HCT116 (cell line): ENCODE measurements at regions not wholly inside any gene's neighbourhood (a gene's known extent, or its start where the extent isn't known, plus 50 kb on each side); places are given as distances from the start of the nearest gene placed in this dataset.

Experiments
- ATAC-seq: fragments of 200-7000 bp; cut with Tn5 transposase; 2 replicates; pipeline ENCODE4 v1.9.1; 2020; ENCODE audit warnings: mild to moderate bottlenecking, moderate library complexity
- BruUV-seq: library from RNA; stranded (reverse); fragments of 400-500 nt; replicated peaks from 2 replicates; lab custom pipeline; 2021; lab: Mats Ljungman, UMichigan
- CTCF ChIA-PET: fragments of 300-600 bp; sonication (Branson Sonifier 250); formaldehyde crosslinking; loops from one replicate; lab custom pipeline; 2021; ENCODE audit warnings: antibody characterized with exemption; lab: Charles Lee
- POLR2A ChIA-PET: fragments of 300-600, 350-600 bp; sonication (Branson Sonifier 250); formaldehyde crosslinking; loops from one replicate; lab custom pipeline; 2021; ENCODE audit warnings: antibody characterized with exemption; lab: Charles Lee
- RAD21 ChIA-PET, 2 experiments: fragments of 300-600 bp; sonication (Branson Sonifier 250); formaldehyde crosslinking; loops; one replicate each; lab custom pipeline; 2023; ENCODE audit warnings: low total read pairs in 2 of 2; ENCODE audit not compliant: uncharacterized antibody in 2 of 2, unreplicated experiment in 2 of 2, low non-redundant PET in 1 of 2; lab: Charles Lee
- DNase-seq: peaks from one replicate; pipeline ENCODE4 v3.0.0-alpha.2; 2010; ENCODE audit warnings: low read depth, low spot score
- H2AFZ ChIP-seq: fragments of 200-600 bp; shearing (Covaris generic), sonication (generic); 2 replicates; pipeline ENCODE4 v1.6.1; 2017; ENCODE audit warnings: low read depth, mixed run types, mixed read lengths, antibody characterized with exemption, low read length; ENCODE audit not compliant: poor library complexity, severe bottlenecking
- H3K27ac ChIP-seq: 2 replicates; pipeline ENCODE4 v1.5.1; 2012; ENCODE audit warnings: low read depth, low read length
- H3K27me3 ChIP-seq: fragments of 200-600 bp; sonication (generic); 2 replicates; pipeline ENCODE4 v1.6.1; 2016; ENCODE audit warnings: mixed run types, low read length, mixed read lengths; ENCODE audit not compliant: insufficient read depth
- H3K36me3 ChIP-seq, 2 experiments: fragments of 200-500 bp in 1 of 2; fragments of 200-600 bp in 1 of 2; sonication (Bioruptor generic) in 1 of 2; sonication (generic) in 1 of 2; 2 replicates each; pipeline versions ENCODE4 v1.5.1 to v1.6.1; 2014 to 2016; ENCODE audit warnings: low read length in 2 of 2, inconsistent platforms in 1 of 2, mixed read lengths in 1 of 2, mixed run types in 1 of 2; ENCODE audit not compliant: insufficient read depth in 2 of 2, control insufficient read depth in 1 of 2
- H3K4me1 ChIP-seq, 2 experiments: fragments of 200-600 bp in 1 of 2; sonication (generic) in 1 of 2; 2 replicates each; pipeline versions ENCODE4 v1.5.1 to v1.6.1; 2012 to 2017; ENCODE audit warnings: low read length in 2 of 2, inconsistent platforms in 1 of 2, mild to moderate bottlenecking in 1 of 2, mixed read lengths in 1 of 2, mixed run types in 1 of 2, moderate library complexity in 1 of 2; ENCODE audit not compliant: insufficient read depth in 2 of 2, control insufficient read depth in 1 of 2
- H3K4me2 ChIP-seq: fragments of 200-600 bp; sonication (generic); 2 replicates; pipeline ENCODE4 v1.6.1; 2017; ENCODE audit warnings: mixed run types, low read length, mixed read lengths
- H3K4me3 ChIP-seq, 2 experiments: fragments of 200-600 bp in 1 of 2; sonication (generic) in 1 of 2; replicated peaks in 1 of 2; 2 replicates each; pipeline ENCODE4 v1.5.1; 2011 to 2016; ENCODE audit warnings: low read length in 2 of 2, control low read depth in 1 of 2, low read depth in 1 of 2, mild to moderate bottlenecking in 1 of 2, mixed read lengths in 1 of 2, mixed run types in 1 of 2
- H3K79me2 ChIP-seq: fragments of 200-600 bp; sonication (generic); 2 replicates; pipeline ENCODE4 v1.6.1; 2017; ENCODE audit warnings: mild to moderate bottlenecking, mixed run types, low read length, moderate library complexity, mixed read lengths; ENCODE audit not compliant: insufficient read depth
- H3K9ac ChIP-seq: fragments of 200-600 bp; sonication (generic); 2 replicates; pipeline ENCODE4 v1.6.1; 2016; ENCODE audit warnings: low read length, mixed read lengths
- H3K9me2 ChIP-seq: fragments of 200-600 bp; sonication (generic), shearing (Covaris generic); 2 replicates; pipeline ENCODE4 v1.6.1; 2017; ENCODE audit warnings: mixed run types, mild to moderate bottlenecking, moderate library complexity; ENCODE audit not compliant: insufficient read depth
- H3K9me3 ChIP-seq, 2 experiments: fragments of 200-500 bp in 1 of 2; fragments of 200-600 bp in 1 of 2; sonication (Bioruptor generic) in 1 of 2; sonication (generic) in 1 of 2; 2 replicates each; pipeline ENCODE4 v1.6.1; 2014 to 2017; ENCODE audit warnings: low read length in 2 of 2, mixed read lengths in 2 of 2, inconsistent platforms in 1 of 2, low read depth in 1 of 2, mild to moderate bottlenecking in 1 of 2, mixed run types in 1 of 2, moderate library complexity in 1 of 2; ENCODE audit not compliant: control insufficient read depth in 1 of 2, insufficient read depth in 1 of 2
- H4K20me1 ChIP-seq: fragments of 200-600 bp; sonication (generic), shearing (Covaris generic); 2 replicates; pipeline ENCODE4 v1.6.1; 2017; ENCODE audit warnings: mixed run types, mild to moderate bottlenecking, moderate library complexity; ENCODE audit not compliant: insufficient read depth
- ELF1 ChIP-seq: IDR thresholded peaks from 2 replicates; pipeline ENCODE4 v1.6.1; 2012; ENCODE audit warnings: low read depth, borderline replicate concordance
- EZH2phosphoT487 ChIP-seq: fragments of 200-600 bp; IDR thresholded peaks from 2 replicates; pipeline ENCODE4 v1.6.1; 2018; ENCODE audit warnings: antibody characterized with exemption, borderline replicate concordance
- JUND ChIP-seq: IDR thresholded peaks from 2 replicates; pipeline ENCODE4 v1.6.1; 2012
- POLR2AphosphoS5 ChIP-seq: IDR thresholded peaks from 2 replicates; pipeline ENCODE4 v1.6.1; 2011; ENCODE audit warnings: mild to moderate bottlenecking, low read depth, low read length, moderate library complexity
- RAD21 ChIP-seq: IDR thresholded peaks from 2 replicates; pipeline ENCODE4 v1.6.1; 2012; ENCODE audit warnings: low read depth, mild to moderate bottlenecking
- SIN3A ChIP-seq: IDR thresholded peaks from 2 replicates; pipeline ENCODE4 v1.6.1; 2012; ENCODE audit warnings: low read depth
- SRF ChIP-seq: IDR thresholded peaks from 2 replicates; pipeline ENCODE4 v1.6.1; 2012; ENCODE audit warnings: low read depth
- ZNF274 ChIP-seq: fragments of 200-500 bp; sonication (Bioruptor generic); IDR thresholded peaks from 2 replicates; pipeline ENCODE4 v1.6.1; 2014; ENCODE audit warnings: mild to moderate bottlenecking, low read depth, low read length, inconsistent platforms
- intact Hi-C: fragments of 100-400 bp; cut with micrococcal nuclease; formaldehyde crosslinking; loops from 2 replicates; pipeline ENCODE4 v1.10.0; 2022
- TF ChIP-seq, protein P1 (sequence below): IDR thresholded peaks from 2 replicates; pipeline ENCODE4 v1.6.1; 2012; ENCODE audit warnings: low read depth

DNA sequence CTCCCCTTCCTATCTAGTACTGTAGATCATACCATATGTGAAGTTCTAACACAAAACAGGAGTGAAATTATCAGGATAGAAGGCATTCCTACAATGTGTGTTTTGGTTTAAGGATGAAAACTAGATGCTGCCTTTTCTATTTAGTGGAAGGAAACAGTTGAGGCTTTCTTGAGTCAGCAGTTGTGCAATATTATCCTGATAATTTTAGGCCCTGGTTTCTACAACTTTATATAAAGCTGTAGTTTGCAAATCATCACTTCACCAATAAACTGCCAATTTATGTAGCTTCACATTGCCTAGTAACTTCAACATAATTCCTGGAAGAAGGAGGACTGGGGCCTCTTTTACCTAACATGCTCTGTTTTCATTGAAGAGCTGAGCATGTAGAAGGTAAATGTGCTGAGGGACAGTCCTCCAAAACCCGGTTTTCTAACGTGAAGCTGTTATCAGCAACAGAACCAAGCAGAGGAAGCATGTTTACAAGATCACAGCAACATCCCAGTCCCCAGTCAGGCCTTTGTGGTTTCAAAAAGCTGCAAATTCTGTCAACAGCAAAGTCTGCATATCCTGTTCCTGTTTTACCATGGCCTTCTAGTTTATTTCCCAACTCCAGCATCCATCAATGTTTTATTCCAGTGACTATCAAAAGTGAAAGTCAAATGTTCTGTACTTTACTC, 513.4 kb upstream of the MEF2C start:
- RAD21 ChIA-PET, result no interaction called here
- TF ChIP-seq SRF (no peak), ELF1 (no peak)
- DNase-seq, result no peak
- Histone ChIP-seq H3K9me3 (no peaks in the 10 kb centered on the region), H3K9me2 (no peaks in the 10 kb centered on the region), H3K27ac (no peak overlapping the region), H3K4me2 (no peak overlapping the region), H3K4me1 (no peaks in the 10 kb centered on the region), H3K36me3 (no peaks in the 10 kb centered on the region), H3K4me3 (no peak overlapping the region), H3K27me3 (no peaks in the 10 kb centered on the region), H3K9ac (no peak overlapping the region), H2AFZ (no peak overlapping the region), H3K79me2 (no peaks in the 10 kb centered on the region), H4K20me1 (no peaks in the 10 kb centered on the region)
- no TSS peak for BruUV-seq
- ATAC-seq, result no peak
- intact Hi-C loops, result no loop called here
- POLR2A ChIA-PET, result no interaction called here
- CTCF ChIA-PET, result no interaction called here

DNA sequence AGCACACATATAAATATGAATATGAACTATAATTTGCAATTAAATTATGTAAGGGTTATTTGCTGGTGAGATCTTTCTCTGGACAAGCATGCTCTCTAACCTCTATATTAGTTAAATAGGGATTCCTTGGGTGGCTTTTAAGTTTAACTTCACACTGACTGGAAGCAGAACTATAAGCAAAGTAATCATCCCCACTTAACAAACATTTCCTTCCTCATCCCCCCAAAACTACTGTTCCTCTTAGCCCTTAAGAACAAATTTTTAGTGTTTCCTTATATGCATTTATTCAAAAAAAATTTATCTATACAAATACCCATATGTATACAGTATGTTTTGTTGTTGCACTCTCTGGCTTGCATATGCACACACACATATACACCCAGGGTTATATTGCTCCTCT, 512.1 kb upstream of the MEF2C start:
- no peaks in the 10 kb centered on the region for H4K20me1 ChIP-seq
- H3K36me3 ChIP-seq, result no peaks in the 10 kb centered on the region
- no peak overlapping the region for H3K4me3 ChIP-seq
- H3K9ac ChIP-seq, result no peak overlapping the region
- H3K27me3 ChIP-seq, result no peaks in the 10 kb centered on the region
- no peaks in the 10 kb centered on the region for H3K79me2 ChIP-seq
- no peaks in the 10 kb centered on the region for H3K4me1 ChIP-seq
- RAD21 ChIA-PET, result no interaction called here
- no peaks in the 10 kb centered on the region for H3K9me2 ChIP-seq
- no peak overlapping the region for H3K27ac ChIP-seq
- no TSS peak for BruUV-seq
- H2AFZ ChIP-seq, result no peak overlapping the region
- no peak overlapping the region for H3K4me2 ChIP-seq
- POLR2A ChIA-PET, result no interaction called here
- DNase-seq, result no peak
- no peaks in the 10 kb centered on the region for H3K9me3 ChIP-seq
- CTCF ChIA-PET, result no interaction called here
- TF ChIP-seq, protein P1, sequence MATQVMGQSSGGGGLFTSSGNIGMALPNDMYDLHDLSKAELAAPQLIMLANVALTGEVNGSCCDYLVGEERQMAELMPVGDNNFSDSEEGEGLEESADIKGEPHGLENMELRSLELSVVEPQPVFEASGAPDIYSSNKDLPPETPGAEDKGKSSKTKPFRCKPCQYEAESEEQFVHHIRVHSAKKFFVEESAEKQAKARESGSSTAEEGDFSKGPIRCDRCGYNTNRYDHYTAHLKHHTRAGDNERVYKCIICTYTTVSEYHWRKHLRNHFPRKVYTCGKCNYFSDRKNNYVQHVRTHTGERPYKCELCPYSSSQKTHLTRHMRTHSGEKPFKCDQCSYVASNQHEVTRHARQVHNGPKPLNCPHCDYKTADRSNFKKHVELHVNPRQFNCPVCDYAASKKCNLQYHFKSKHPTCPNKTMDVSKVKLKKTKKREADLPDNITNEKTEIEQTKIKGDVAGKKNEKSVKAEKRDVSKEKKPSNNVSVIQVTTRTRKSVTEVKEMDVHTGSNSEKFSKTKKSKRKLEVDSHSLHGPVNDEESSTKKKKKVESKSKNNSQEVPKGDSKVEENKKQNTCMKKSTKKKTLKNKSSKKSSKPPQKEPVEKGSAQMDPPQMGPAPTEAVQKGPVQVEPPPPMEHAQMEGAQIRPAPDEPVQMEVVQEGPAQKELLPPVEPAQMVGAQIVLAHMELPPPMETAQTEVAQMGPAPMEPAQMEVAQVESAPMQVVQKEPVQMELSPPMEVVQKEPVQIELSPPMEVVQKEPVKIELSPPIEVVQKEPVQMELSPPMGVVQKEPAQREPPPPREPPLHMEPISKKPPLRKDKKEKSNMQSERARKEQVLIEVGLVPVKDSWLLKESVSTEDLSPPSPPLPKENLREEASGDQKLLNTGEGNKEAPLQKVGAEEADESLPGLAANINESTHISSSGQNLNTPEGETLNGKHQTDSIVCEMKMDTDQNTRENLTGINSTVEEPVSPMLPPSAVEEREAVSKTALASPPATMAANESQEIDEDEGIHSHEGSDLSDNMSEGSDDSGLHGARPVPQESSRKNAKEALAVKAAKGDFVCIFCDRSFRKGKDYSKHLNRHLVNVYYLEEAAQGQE, result no peak
- TF ChIP-seq POLR2AphosphoS5, result no peak
- TF ChIP-seq EZH2phosphoT487, result no peak
- TF ChIP-seq SIN3A, result no peak
- TF ChIP-seq RAD21, result no peak
- no peak for TF ChIP-seq ZNF274
- no peak for TF ChIP-seq JUND
- intact Hi-C loops, result no loop called here
- no peak for ATAC-seq
